SK-N-MC (cell line): ENCODE measurements at regions not wholly inside any gene's neighbourhood (a gene's known extent, or its start where the extent isn't known, plus 50 kb on each side); places are given as distances from the start of the nearest gene placed in this dataset.

Experiments used
- DNase-seq: peaks from one replicate; pipeline ENCODE4 v3.0.0-alpha.2; 2011; ENCODE audit warnings: low read depth, low spot score
- H3K27ac ChIP-seq: fragments of 200-600 bp; sonication (generic); 2 replicates; pipeline ENCODE4 v1.5.1; 2016; ENCODE audit warnings: mixed run types
- H3K36me3 ChIP-seq: fragments of 200-600 bp; sonication (generic); 2 replicates; pipeline ENCODE4 v1.6.1; 2017; ENCODE audit warnings: antibody characterized with exemption, low read length, mixed read lengths; ENCODE audit not compliant: insufficient read depth
- H3K4me3 ChIP-seq: fragments of 200-600 bp; sonication (generic); 2 replicates; pipeline ENCODE4 v1.5.1; 2016
- H3K9ac ChIP-seq: fragments of 200-600 bp; sonication (generic); 2 replicates; pipeline ENCODE4 v1.8.0; 2017; ENCODE audit warnings: mixed run types, mixed read lengths; ENCODE audit not compliant: insufficient read length
- H3K9me3 ChIP-seq: fragments of 200-600 bp; sonication (generic); 2 replicates; pipeline ENCODE4 v1.6.1; 2017; ENCODE audit warnings: low read depth, mild to moderate bottlenecking, antibody characterized with exemption, low read length, moderate library complexity, mixed read lengths
- EZH2 ChIP-seq: fragments of 200-600 bp; sonication (generic); IDR thresholded peaks from one replicate; pipeline ENCODE4 v1.6.1; 2017; ENCODE audit warnings: antibody characterized with exemption
- FOXP2 ChIP-seq: optimal IDR thresholded peaks from 2 replicates; pipeline ENCODE3; 2011; ENCODE audit warnings: mild to moderate bottlenecking, moderate library complexity; ENCODE audit not compliant: insufficient read depth; ENCODE audit errors: extremely low read length, control extremely low read depth
- POLR2AphosphoS5 ChIP-seq: IDR thresholded peaks from 2 replicates; pipeline ENCODE4 v1.6.1; 2012; ENCODE audit warnings: mild to moderate bottlenecking, low read depth, low read length, borderline replicate concordance

DNA sequence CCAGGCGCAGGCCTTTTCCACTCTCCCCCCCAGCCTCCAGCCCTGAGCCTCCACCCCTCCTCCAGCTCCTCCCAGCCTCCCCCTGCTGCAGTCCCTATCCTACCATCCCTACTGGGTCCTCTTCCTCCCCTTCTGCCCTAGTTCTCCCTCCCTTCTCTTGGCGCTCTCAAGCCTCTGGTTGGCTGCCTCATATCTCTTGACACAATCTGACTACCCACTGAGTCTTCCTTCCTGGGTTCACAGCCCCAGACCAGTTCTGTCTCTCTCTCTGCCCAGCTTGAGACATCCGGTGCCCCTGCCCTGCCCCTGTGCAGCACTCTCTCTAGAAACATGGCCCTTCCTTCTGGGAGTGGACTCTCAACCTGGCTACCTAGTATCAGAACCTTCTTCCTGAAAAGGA, 76.2 kb downstream of the TSPAN17 start:
- TF ChIP-seq EZH2, result no peak
- TF ChIP-seq POLR2AphosphoS5, result no peak
- no peak for TF ChIP-seq FOXP2
- H3K36me3 ChIP-seq, result no peaks in the 10 kb centered on the region
- no peak for DNase-seq
- no peak overlapping the region for H3K27ac ChIP-seq
- no peak overlapping the region for H3K9ac ChIP-seq
- H3K9me3 ChIP-seq, result no peaks in the 10 kb centered on the region
- H3K4me3 ChIP-seq, result no peak overlapping the region

DNA sequence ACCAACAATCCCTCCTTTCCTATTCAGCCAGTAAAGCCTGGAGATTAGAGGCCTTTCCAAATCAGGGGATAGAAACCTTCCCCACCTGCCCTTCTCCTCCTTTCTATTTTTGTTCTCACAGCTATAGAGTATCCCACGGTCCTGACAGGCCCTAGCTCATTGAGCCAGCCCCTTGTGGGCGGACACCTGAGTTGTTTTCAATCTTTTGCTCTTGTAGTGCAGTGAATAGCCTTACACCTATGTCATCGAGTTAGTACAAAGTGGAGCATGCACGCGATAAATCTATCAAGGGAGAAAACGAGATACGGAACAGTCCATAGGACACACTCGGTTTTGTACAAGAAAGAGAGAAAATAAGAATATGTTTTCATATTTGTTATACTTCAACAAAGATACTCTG, 77.2 kb downstream of the TSPAN17 start:
- H3K36me3 ChIP-seq, result no peaks in the 10 kb centered on the region
- H3K27ac ChIP-seq, result no peak overlapping the region
- DNase-seq, result no peak
- H3K9ac ChIP-seq, result no peak overlapping the region
- no peaks in the 10 kb centered on the region for H3K9me3 ChIP-seq
- TF ChIP-seq FOXP2, result no peak
- no peak for TF ChIP-seq EZH2
- no peak for TF ChIP-seq POLR2AphosphoS5
- no peak overlapping the region for H3K4me3 ChIP-seq

DNA sequence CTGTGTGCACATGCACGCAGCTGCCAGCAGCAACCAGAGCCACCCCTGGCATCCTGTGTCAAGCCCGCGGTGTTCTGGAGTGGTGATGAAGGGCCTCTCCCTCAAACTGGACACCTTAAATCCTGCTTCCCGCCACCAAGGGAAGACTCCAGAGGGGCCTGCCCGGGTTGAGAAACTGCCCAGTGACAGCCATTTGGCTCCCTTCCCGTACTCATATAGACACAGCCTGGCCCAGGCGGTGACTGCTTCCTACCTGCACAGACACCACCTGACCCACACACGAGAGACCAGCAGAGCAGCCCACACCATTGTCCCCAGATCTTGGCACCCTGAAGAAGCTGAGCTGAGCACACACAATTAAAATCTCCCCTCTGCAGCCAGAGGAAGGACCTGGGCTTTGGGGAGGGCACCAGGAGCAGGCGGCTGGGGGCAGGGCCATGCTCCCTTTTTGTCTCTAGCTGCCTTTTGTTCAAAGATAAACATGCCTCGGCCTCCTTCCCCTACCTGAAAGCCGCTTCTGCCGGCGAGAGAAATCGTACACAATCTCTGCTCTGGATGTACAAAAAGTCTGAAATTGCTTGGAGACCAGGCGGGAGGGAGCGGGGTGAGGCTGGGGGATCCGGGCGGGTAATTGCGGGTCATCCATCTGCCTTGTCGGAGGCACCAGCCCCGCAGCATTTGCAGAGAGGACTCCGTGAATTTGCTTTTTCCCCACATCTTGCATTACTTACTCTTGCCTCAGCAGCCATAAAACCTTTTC, 78.4 kb downstream of the TSPAN17 start:
- no peak for TF ChIP-seq EZH2
- TF ChIP-seq POLR2AphosphoS5, result no peak
- no peak for TF ChIP-seq FOXP2
- Histone ChIP-seq H3K36me3 (no peaks in the 10 kb centered on the region), H3K27ac (no peak overlapping the region), H3K9ac (no peak overlapping the region), H3K9me3 (no peaks in the 10 kb centered on the region), H3K4me3 (no peak overlapping the region)
- DNase-seq, result no peak

DNA sequence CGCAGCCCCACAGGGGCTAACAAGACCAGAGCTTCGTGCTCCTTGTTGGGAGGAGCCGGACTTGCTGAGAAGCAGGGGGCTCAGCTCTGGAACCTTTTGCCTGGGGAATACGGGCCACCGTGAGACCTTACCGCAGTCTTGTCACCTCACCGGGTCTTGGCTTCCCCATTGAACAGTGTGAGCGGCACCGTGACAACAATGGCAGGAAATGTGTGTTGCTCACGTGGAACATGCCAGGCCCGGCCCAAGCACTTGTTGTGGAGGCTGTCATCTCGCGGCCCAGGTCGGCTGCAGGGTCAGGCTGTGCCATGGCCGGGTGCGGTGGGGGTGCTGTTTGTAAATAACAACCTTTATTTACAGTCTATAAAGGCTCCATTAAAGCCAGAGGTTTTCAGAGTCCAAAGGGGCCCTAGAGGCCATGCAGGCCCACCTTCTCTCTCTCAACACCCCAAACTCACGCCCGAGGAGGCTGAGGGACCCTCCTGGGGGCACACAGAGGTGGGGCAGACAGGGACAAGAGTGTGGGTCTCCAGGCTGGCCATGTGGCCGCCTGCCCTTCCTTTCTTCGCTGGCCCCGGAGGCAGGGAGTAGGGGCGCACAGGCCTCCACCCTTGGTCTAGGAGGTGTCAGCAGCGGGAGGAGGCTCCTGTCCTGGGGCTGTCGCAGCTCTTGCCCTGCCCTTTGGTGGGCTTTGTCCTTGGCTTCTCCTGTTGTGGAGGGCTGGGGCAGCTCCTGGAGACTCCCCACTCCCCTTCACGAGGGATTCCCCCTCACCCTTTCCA, 79.7 kb downstream of the TSPAN17 start:
- TF ChIP-seq POLR2AphosphoS5, result no peak
- TF ChIP-seq FOXP2, result no peak
- no peak for TF ChIP-seq EZH2
- no peaks in the 10 kb centered on the region for H3K9me3 ChIP-seq
- no peak for DNase-seq
- H3K36me3 ChIP-seq, result no peaks in the 10 kb centered on the region
- no peak overlapping the region for H3K27ac ChIP-seq
- no peak overlapping the region for H3K9ac ChIP-seq
- H3K4me3 ChIP-seq, result no peak overlapping the region

DNA sequence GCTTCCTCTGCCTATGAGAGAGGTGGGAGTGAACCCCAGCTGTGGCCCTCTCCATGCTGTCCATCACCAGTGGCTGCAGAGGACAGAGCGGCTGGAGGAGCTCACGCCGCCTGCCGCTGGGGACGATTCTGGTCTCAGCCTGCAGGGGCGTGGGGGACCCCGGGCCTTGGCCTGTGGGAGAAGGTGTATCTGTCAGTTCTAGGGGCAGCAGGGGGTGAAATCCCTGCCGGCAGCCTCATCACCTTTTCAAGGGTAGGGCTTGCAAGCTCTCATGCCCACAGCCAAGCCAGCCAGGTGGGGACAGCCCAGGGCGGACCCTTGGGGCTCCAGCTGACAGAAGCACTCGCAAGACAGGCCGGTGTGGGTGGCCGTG, 80.2 kb downstream of the TSPAN17 start:
- Histone ChIP-seq H3K27ac (no peak overlapping the region), H3K36me3 (no peaks in the 10 kb centered on the region), H3K9me3 (no peaks in the 10 kb centered on the region), H3K9ac (no peak overlapping the region), H3K4me3 (no peak overlapping the region)
- TF ChIP-seq EZH2, result no peak
- TF ChIP-seq POLR2AphosphoS5, result no peak
- DNase-seq, result no peak

DNA sequence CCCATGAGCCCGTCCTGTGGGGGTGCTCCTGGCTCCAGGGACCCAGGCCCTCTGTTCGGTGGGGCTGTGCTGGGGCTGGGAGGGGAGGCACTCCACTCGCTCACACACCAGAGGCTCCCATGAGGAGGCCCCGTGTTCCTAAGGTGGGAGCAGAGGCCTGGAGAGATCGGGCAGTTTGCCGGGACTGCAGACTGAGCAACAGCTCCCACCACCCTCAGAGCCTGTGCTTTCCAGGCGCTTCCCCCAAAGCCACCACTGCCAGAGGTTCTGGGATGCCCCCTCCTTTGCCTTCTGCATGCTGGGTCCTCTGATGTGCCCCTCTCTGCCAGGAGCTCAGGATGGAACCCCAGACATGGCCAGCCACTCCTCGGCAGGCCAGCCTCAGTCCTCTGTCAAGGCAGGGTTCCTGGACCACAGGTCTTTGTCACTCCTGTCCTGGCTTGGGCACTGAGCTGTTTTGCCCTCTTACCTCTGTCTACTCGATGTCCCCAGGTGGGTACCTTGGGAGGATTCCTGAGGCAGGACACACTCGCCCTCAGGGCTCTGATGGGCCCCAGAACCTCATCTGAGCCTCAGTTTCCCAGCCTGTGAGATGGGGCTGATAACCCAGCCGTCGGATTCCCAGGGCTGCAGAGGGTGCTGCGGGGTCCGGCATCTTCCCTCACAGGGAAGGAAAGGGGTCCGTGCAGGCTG, 80.8 kb downstream of the TSPAN17 start:
- Histone ChIP-seq H3K9ac (no peak overlapping the region), H3K36me3 (no peaks in the 10 kb centered on the region), H3K9me3 (no peaks in the 10 kb centered on the region), H3K4me3 (no peak overlapping the region), H3K27ac (no peak overlapping the region)
- TF ChIP-seq POLR2AphosphoS5 (no peak), EZH2 (no peak), FOXP2 (no peak)
- DNase-seq, result no peak

DNA sequence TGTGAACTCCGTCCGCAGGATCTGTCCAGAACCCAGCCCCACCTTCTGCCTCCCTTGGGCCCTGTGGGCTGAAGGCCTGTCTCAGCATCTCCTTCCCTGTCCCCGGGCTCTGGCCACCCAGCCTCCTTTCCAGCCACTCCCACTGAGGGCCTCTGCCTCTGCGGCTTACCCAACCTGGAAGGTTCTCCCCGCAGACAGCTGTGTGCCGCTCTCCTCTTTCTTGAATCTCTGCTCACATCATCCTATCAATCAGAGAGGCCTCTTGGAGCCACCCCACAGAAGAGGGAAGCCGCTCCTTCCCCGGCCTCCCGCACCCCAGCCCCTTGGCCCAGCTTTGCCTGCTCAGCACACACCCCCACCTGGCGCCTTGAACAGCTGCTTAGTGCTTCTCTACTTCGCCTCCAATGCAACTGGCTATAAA, 81.5 kb upstream of the UNC5A start:
- Histone ChIP-seq H3K36me3 (no peaks in the 10 kb centered on the region), H3K27ac (no peak overlapping the region), H3K9me3 (no peaks in the 10 kb centered on the region), H3K9ac (no peak overlapping the region), H3K4me3 (no peak overlapping the region)
- DNase-seq, result no peak
- TF ChIP-seq EZH2 (no peak), POLR2AphosphoS5 (no peak), FOXP2 (no peak)

DNA sequence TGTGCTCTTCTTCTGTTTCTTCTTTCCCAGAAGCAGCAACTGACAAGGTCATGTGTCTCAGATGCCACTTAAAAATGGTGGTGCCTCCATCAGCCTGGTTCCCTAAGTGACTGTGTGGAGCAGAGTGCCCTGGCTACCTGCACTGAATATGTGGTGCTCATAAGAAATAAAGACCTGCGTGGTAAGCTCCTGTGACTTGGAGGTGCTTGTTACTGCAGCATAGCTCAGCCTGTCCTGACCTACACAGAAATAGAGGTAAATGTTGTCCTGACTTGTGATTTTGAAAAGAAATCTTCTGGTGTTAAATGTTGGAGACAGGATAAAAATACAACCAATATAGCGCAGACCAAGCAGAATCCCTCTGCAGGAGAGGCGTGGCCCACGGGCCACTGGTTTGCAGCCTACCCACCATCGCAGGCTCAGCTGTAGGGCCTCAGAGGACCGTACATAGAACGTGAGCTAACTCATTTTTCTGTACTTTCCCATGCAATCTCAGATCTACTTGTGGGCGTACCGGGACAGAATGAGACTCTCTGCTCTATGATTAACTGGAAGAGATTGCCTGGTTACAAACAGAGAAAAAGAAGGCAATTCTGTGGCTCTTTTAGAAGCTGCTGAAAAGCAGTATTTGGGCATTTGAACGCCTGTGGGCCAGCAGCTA, 79.4 kb upstream of the UNC5A start:
- TF ChIP-seq EZH2 (no peak), POLR2AphosphoS5 (no peak), FOXP2 (no peak)
- Histone ChIP-seq H3K4me3 (no peak overlapping the region), H3K9me3 (no peaks in the 10 kb centered on the region), H3K9ac (no peak overlapping the region), H3K36me3 (no peaks in the 10 kb centered on the region), H3K27ac (no peak overlapping the region)
- no peak for DNase-seq
